ENCODE measurements at regions not wholly inside any gene's neighbourhood (a gene's known extent, or its start where the extent isn't known, plus 50 kb on each side); places are given as distances from the start of the nearest gene placed in this dataset.
"Not testable (repeated sequence)": the region's sequence is repeated elsewhere in the genome, so short reads cannot be mapped to it uniquely, and the experiment has no call there.

GRCh38 chr3:106957029-106957428, 420.2 kb upstream of the CCDC54 start:
- no peak for DNase-seq (ENCODE audit: low read depth in 1 of 2, low spot score in 1 of 2)
- in situ Hi-C loops (cut with HindIII; ENCODE audit: low pct_unique_long_range_greater_than_20kb, low sequenced_read_pairs): no loop called here
- TF ChIP-seq JUND (IDR thresholded peaks at IDR 0.05; ENCODE audit: low read depth): no peak

GRCh38 chr3:106962993-106963392, 414.2 kb upstream of the CCDC54 start:
- no peak for DNase-seq (ENCODE audit: low read depth in 1 of 2, low spot score in 1 of 2)
- TF ChIP-seq JUND (IDR thresholded peaks at IDR 0.05; ENCODE audit: low read depth): no peak
- in situ Hi-C loops (cut with HindIII; ENCODE audit: low pct_unique_long_range_greater_than_20kb, low sequenced_read_pairs): no loop called here

DNA sequence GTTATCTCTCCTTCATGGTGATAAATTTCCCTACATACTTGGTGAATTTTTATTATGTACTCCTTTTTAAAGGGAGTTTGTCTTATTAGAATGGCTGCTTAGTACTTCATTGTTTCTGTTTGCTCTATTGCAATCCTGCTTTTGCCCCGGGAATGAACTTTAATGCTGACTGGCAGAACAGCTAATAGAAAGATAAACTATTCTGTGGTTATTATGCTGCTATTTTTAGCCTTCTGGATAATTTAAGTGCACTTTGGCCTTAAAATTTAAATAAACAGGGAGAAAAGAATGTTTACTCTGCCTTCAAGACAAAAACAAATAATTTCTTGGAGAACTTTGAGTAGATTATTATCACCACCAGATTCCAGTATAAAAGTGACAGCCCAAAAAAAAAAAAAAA, 413.8 kb upstream of the CCDC54 start:
- in situ Hi-C loops (cut with HindIII; ENCODE audit: low pct_unique_long_range_greater_than_20kb, low sequenced_read_pairs): no loop called here
- TF ChIP-seq JUND (IDR thresholded peaks at IDR 0.05; ENCODE audit: low read depth): no peak
- DNase-seq (ENCODE audit: low read depth in 1 of 2, low spot score in 1 of 2): peak in 1 of 2 experiments; percentile 15

GRCh38 chr3:106965307-106965706, 411.9 kb upstream of the CCDC54 start:
- in situ Hi-C loops (cut with HindIII; ENCODE audit: low pct_unique_long_range_greater_than_20kb, low sequenced_read_pairs): no loop called here
- TF ChIP-seq JUND (IDR thresholded peaks at IDR 0.05; ENCODE audit: low read depth): no peak
- DNase-seq (ENCODE audit: low read depth in 1 of 2, low spot score in 1 of 2): no peak

DNA sequence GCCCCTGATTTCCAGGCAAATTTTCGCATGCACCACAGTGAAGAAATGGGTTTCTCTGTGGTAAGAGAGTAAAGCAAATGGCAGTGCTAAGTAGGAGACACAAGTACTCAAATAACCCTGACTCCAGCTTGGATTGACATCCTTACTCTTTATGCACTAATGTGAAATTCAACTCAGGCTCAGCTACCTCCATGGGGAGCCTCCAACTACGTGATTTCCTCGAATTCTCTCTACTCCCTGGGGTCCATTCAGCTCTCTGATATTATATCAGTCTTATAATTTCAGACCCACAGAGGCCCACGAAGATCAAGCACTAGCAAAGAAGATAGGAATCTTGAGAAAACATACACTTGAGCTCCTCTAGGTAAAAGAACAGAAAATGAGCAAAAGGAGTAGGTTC, 407.6 kb upstream of the CCDC54 start:
- in situ Hi-C loops (cut with HindIII; ENCODE audit: low pct_unique_long_range_greater_than_20kb, low sequenced_read_pairs): no loop called here
- no peak for TF ChIP-seq JUND (IDR thresholded peaks at IDR 0.05; ENCODE audit: low read depth)
- no peak for DNase-seq (ENCODE audit: low read depth in 1 of 2, low spot score in 1 of 2)

DNA sequence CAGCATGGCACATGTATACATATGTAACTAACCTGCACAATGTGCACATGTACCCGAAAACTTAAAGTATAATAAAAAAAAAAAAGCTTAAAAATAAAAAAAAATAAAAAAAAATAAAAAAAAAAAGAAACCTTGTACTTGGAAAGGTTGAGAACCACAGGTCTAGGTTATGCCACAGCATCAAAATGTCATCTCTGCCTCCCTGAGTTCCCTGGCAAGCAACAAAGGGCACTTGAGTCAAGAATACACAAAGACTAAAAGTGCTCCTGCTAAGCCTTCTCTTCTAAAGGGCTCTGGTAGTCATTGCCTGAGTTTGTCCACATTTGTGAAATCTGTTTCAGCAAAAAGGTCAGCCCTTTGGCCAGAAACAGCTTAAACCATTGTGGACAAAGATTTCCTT, 395.8 kb upstream of the CCDC54 start:
- TF ChIP-seq JUND (IDR thresholded peaks at IDR 0.05; ENCODE audit: low read depth): no peak
- DNase-seq (ENCODE audit: low read depth in 1 of 2, low spot score in 1 of 2): no peak
- in situ Hi-C loops (cut with HindIII; ENCODE audit: low pct_unique_long_range_greater_than_20kb, low sequenced_read_pairs): no loop called here

- no peak for TF ChIP-seq JUND (IDR thresholded peaks at IDR 0.05; ENCODE audit: low read depth)
- no peak for DNase-seq (ENCODE audit: low read depth in 1 of 2, low spot score in 1 of 2)
- in situ Hi-C loops (cut with HindIII; ENCODE audit: low pct_unique_long_range_greater_than_20kb, low sequenced_read_pairs): no loop called here
Measured at GRCh38 chr3:106985721-106986120, 391.5 kb upstream of the CCDC54 start.

GRCh38 chr3:106998841-106999682, 378.2 kb upstream of the CCDC54 start:
- in situ Hi-C loops (cut with HindIII; ENCODE audit: low pct_unique_long_range_greater_than_20kb, low sequenced_read_pairs); DNase-seq (ENCODE audit: low read depth in 1 of 2, low spot score in 1 of 2): not testable (repeated sequence)

GRCh38 chr3:107001635-107002034, 375.6 kb upstream of the CCDC54 start:
- no peak for TF ChIP-seq JUND (IDR thresholded peaks at IDR 0.05; ENCODE audit: low read depth)
- in situ Hi-C loops (cut with HindIII; ENCODE audit: low pct_unique_long_range_greater_than_20kb, low sequenced_read_pairs): no loop called here

DNA sequence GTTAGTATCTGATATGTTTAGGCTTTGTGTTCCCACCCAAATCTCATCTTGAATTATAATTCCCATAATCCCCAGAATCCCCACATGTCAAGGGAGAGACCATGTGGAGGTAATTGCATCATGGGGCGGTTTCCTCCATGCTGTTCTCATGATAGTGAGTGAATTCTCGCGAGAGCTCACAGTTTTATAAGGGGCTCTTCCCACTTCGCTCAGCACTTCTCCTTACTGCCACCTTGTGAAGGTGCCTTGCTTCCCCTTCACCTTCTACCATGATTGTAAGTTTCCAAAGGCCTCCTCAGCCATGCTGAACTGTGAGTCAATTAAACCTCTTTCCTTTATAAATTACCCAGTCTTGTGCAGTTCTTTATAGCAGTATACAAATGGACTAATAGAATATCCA, 371.9 kb upstream of the CCDC54 start:
- in situ Hi-C loops (cut with HindIII; ENCODE audit: low pct_unique_long_range_greater_than_20kb, low sequenced_read_pairs): not testable (repeated sequence)

More at GRCh38 chr3:107001635-107002034, 375.6 kb upstream of the CCDC54 start:
- peak in 1 of 2 experiments; percentile 21 for DNase-seq (ENCODE audit: low read depth in 1 of 2, low spot score in 1 of 2)

GRCh38 chr3:107008213-107008612, 369.0 kb upstream of the CCDC54 start:
- DNase-seq (ENCODE audit: low read depth in 1 of 2, low spot score in 1 of 2): no peak
- TF ChIP-seq JUND (IDR thresholded peaks at IDR 0.05; ENCODE audit: low read depth): no peak
- in situ Hi-C loops (cut with HindIII; ENCODE audit: low pct_unique_long_range_greater_than_20kb, low sequenced_read_pairs): no loop called here

More for the DNA sequence above, 371.9 kb upstream of the CCDC54 start:
- DNase-seq (ENCODE audit: low read depth in 1 of 2, low spot score in 1 of 2): peak in 1 of 2 experiments; percentile 31

- in situ Hi-C loops (cut with HindIII; ENCODE audit: low pct_unique_long_range_greater_than_20kb, low sequenced_read_pairs): no loop called here
- TF ChIP-seq JUND (IDR thresholded peaks at IDR 0.05; ENCODE audit: low read depth): no peak
- no peak for DNase-seq (ENCODE audit: low read depth in 1 of 2, low spot score in 1 of 2)
Measured at GRCh38 chr3:107013641-107014040, 363.6 kb upstream of the CCDC54 start.

DNA sequence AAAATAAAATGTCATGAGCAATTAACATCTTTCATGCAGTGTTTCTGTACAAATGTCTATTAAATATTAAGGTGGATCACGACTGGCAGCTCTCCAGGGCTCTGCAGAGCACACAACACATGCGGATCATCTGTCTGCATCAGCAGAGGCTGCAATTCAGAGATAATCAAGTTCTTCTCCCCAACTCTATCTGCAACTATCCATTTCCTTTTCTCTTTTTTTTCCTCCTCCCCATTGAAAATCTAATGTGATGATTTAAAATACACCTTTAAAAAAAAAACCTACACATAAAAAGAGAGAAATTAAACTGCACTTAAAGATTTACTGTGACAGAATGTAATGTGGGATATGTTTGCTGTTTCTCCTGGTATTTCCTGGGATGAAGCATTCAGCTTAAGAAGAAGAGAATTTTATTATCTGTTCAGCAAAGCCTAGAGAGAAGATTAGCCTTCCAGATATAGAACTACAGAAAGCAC, 352.6 kb upstream of the CCDC54 start:
- no peak for DNase-seq (ENCODE audit: low read depth in 1 of 2, low spot score in 1 of 2)

GRCh38 chr3:107025961-107026360, 351.3 kb upstream of the CCDC54 start:
- no peak for TF ChIP-seq JUND (IDR thresholded peaks at IDR 0.05; ENCODE audit: low read depth)
- in situ Hi-C loops (cut with HindIII; ENCODE audit: low pct_unique_long_range_greater_than_20kb, low sequenced_read_pairs): no loop called here
- no peak for DNase-seq (ENCODE audit: low read depth in 1 of 2, low spot score in 1 of 2)

More for the DNA sequence above, 352.6 kb upstream of the CCDC54 start:
- in situ Hi-C loops (cut with HindIII; ENCODE audit: low pct_unique_long_range_greater_than_20kb, low sequenced_read_pairs): no loop called here
- TF ChIP-seq JUND (IDR thresholded peaks at IDR 0.05; ENCODE audit: low read depth): no peak
